Limb (tissue), 2 donors: ENCODE measurements at regions not wholly inside any gene's neighbourhood (a gene's known extent, or its start where the extent isn't known, plus 50 kb on each side); places are given as distances from the start of the nearest gene placed in this dataset.

Source experiments
- DNase-seq, 2 donors: peaks; one replicate each; pipeline ENCODE4 v3.0.0-alpha.2; 2016; ENCODE audit errors: extremely low spot score in 2 of 2

DNA sequence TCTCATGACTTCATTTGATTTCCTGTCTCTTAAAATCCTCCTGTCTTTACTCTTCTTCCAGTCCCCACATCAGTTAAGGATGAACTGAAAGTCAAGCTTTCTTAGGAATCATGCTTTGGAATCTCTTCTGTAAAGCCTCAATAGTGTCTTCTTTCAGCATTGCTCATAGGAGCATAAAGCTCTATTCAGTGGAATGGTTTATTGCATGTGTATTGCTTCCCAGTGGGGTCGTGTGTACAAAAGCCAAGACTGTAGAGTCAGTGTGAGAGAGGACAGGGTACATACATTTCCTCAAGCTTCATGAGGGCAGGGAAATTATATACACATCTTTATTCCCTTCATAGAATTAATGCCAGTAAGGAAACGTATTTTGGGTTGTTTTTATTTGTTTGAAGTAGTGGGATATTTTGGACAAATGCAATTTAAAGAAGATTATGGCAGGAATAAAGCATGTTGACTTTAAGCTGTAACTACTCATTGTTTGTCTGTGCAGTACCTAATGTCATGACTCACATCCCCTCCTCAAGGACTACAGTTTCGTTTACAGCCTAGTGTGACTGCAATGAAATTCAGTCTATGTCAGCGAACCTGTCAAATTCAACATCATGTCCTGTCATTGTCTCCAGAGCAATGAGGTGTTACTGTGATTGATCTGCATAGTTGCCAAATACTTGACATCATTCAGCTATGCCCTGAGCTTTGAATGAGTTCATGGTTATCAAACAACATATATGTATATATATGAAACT, 2164.2 kb downstream of the NCAM2 start:
- DNase-seq: no peak
